DOHH2 (cell line): ENCODE measurements at regions not wholly inside any gene's neighbourhood (a gene's known extent, or its start where the extent isn't known, plus 50 kb on each side); places are given as distances from the start of the nearest gene placed in this dataset.

Experiments
- H3F3A ChIP-seq: fragments of 200-600 bp; sonication (generic), shearing (Covaris generic); 2 replicates; pipeline ENCODE4 v1.6.0; 2016; ENCODE audit warnings: antibody characterized with exemption, mild to moderate bottlenecking; ENCODE audit not compliant: control insufficient read depth, insufficient read depth
- H3K27ac ChIP-seq: fragments of 200-600 bp; sonication (generic); 2 replicates; pipeline ENCODE4 v1.5.1; 2014; ENCODE audit warnings: low read depth, mild to moderate bottlenecking, low read length, moderate library complexity
- H3K27me3 ChIP-seq: fragments of 200-600 bp; sonication (generic); 2 replicates; pipeline ENCODE4 v1.6.1; 2014; ENCODE audit warnings: mild to moderate bottlenecking, low read length, mixed read lengths; ENCODE audit not compliant: control insufficient read depth
- H3K36me3 ChIP-seq: fragments of 200-600 bp; sonication (generic); 2 replicates; pipeline ENCODE4 v1.6.1; 2014; ENCODE audit warnings: mild to moderate bottlenecking, low read length, moderate library complexity, mixed read lengths; ENCODE audit not compliant: control insufficient read depth
- H3K4me1 ChIP-seq: fragments of 200-600 bp; sonication (generic); 2 replicates; pipeline ENCODE4 v1.6.1; 2014; ENCODE audit warnings: mild to moderate bottlenecking, low read length, mixed read lengths; ENCODE audit not compliant: control insufficient read depth
- H3K4me2 ChIP-seq: fragments of 200-600 bp; sonication (generic); 2 replicates; pipeline ENCODE4 v1.6.0; 2014; ENCODE audit warnings: mild to moderate bottlenecking, low read length, moderate library complexity
- H3K4me3 ChIP-seq: fragments of 200-600 bp; sonication (generic); 2 replicates; pipeline ENCODE4 v1.5.1; 2014; ENCODE audit warnings: mild to moderate bottlenecking, low read length, mixed read lengths
- H3K79me2 ChIP-seq: fragments of 200-600 bp; sonication (generic); 2 replicates; pipeline ENCODE4 v1.6.1; 2014; ENCODE audit warnings: mild to moderate bottlenecking, low read length, mixed read lengths; ENCODE audit not compliant: control insufficient read depth
- H3K9me2 ChIP-seq: fragments of 200-600 bp; sonication (generic); replicated peaks from 2 replicates; pipeline ENCODE4 v1.6.1; 2014; ENCODE audit warnings: mild to moderate bottlenecking, low read length, mixed read lengths; ENCODE audit not compliant: control insufficient read depth
- H3K9me3 ChIP-seq: fragments of 200-600 bp; sonication (generic); 2 replicates; pipeline ENCODE4 v1.6.1; 2014; ENCODE audit warnings: antibody characterized with exemption, low read length, mixed read lengths; ENCODE audit not compliant: control insufficient read depth, insufficient read depth
- H4K20me1 ChIP-seq: fragments of 200-600 bp; sonication (generic); 2 replicates; pipeline ENCODE4 v1.6.0; 2014; ENCODE audit warnings: low read depth, mild to moderate bottlenecking, antibody characterized with exemption, low read length, moderate library complexity; ENCODE audit not compliant: control insufficient read depth, insufficient read depth
- CTCF ChIP-seq: fragments of 200-600 bp; sonication (generic); IDR thresholded peaks from one replicate; pipeline ENCODE4 v1.5.1; 2014; ENCODE audit warnings: antibody characterized with exemption, mild to moderate bottlenecking, low read depth, low read length; ENCODE audit not compliant: poor library complexity, severe bottlenecking
- EZH2phosphoT487 ChIP-seq: fragments of 200-600 bp; sonication (generic); IDR thresholded peaks from 2 replicates; pipeline ENCODE4 v1.6.1; 2017; ENCODE audit warnings: borderline replicate concordance, mild to moderate bottlenecking, antibody characterized with exemption, low read length, moderate library complexity, mixed read lengths

GRCh38 chr13:44876782-44877324 is 112.4 kb downstream of the NUFIP1 start:
- Histone ChIP-seq H4K20me1 (no peaks in the 10 kb centered on the region), H3K4me3 (no peak overlapping the region), H3K9me3 (no peaks in the 10 kb centered on the region), H3K36me3 (no peaks in the 10 kb centered on the region), H3K27ac (no peak overlapping the region), H3K9me2 (no peaks in the 10 kb centered on the region), H3K4me1 (no peaks in the 10 kb centered on the region), H3K4me2 (no peak overlapping the region), H3K79me2 (no peaks in the 10 kb centered on the region), H3K27me3 (no peaks in the 10 kb centered on the region), H3F3A (no peaks in the 10 kb centered on the region)
- TF ChIP-seq EZH2phosphoT487: no peak
- peak; percentile 30 for TF ChIP-seq CTCF

GRCh38 chr13:44874886-44875630 is 114.2 kb downstream of the NUFIP1 start:
- Histone ChIP-seq H3K4me1 (no peaks in the 10 kb centered on the region), H3K27me3 (peaks cover 6% of the 10 kb centered on the region; the same call in 1 of the 2 replicates), H3K4me2 (no peak overlapping the region), H3K9me2 (no peaks in the 10 kb centered on the region), H4K20me1 (no peaks in the 10 kb centered on the region), H3K9me3 (no peaks in the 10 kb centered on the region), H3K79me2 (no peaks in the 10 kb centered on the region), H3F3A (no peaks in the 10 kb centered on the region), H3K36me3 (no peaks in the 10 kb centered on the region), H3K4me3 (no peak overlapping the region), H3K27ac (no peak overlapping the region)
- TF ChIP-seq EZH2phosphoT487 (no peak), CTCF (no peak)

GRCh38 chr13:44874176-44874575 is 115.1 kb downstream of the NUFIP1 start:
- no peaks in the 10 kb centered on the region for H3K4me1 ChIP-seq
- TF ChIP-seq EZH2phosphoT487 (no peak), CTCF (no peak)
- H3K9me2 ChIP-seq: no peaks in the 10 kb centered on the region

More at GRCh38 chr13:44874176-44874575, 115.1 kb downstream of the NUFIP1 start:
- Histone ChIP-seq H3K36me3 (no peaks in the 10 kb centered on the region), H3K27ac (no peak overlapping the region), H3K9me3 (no peaks in the 10 kb centered on the region), H3K4me3 (no peak overlapping the region), H3F3A (no peaks in the 10 kb centered on the region), H3K4me2 (no peak overlapping the region), H3K27me3 (peaks cover 6% of the 10 kb centered on the region; the same call in 1 of the 2 replicates), H3K79me2 (no peaks in the 10 kb centered on the region), H4K20me1 (no peaks in the 10 kb centered on the region)
